Inferior parietal cortex (tissue), 1 donor: ENCODE measurements at regions not wholly inside any gene's neighbourhood (a gene's known extent, or its start where the extent isn't known, plus 50 kb on each side); places are given as distances from the start of the nearest gene placed in this dataset.

ENCODE experiments used
- DNase-seq: peaks from one replicate; pipeline ENCODE4 v3.0.0-alpha.2; 2016; ENCODE audit errors: extremely low spot score

DNA sequence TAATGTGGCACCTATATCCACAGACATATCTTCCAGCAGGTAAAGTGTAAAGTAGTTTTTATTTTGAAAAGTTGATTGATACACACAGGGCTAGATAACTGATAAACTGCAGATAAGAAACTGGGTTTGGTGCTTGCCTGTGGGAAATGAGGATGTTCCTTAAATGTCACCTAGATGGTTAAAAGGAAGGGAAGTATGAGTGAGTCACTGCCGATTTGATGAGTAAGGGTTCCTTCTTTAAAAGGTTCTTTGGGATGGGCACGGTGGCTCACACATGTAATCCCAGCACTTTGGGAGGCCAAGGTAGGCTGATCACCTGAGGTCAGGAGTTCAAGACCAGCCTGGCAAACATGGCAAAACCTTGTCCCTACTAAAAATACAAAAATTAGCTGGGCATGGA, 73.8 kb upstream of the FRY start:
- no peak for DNase-seq

DNA sequence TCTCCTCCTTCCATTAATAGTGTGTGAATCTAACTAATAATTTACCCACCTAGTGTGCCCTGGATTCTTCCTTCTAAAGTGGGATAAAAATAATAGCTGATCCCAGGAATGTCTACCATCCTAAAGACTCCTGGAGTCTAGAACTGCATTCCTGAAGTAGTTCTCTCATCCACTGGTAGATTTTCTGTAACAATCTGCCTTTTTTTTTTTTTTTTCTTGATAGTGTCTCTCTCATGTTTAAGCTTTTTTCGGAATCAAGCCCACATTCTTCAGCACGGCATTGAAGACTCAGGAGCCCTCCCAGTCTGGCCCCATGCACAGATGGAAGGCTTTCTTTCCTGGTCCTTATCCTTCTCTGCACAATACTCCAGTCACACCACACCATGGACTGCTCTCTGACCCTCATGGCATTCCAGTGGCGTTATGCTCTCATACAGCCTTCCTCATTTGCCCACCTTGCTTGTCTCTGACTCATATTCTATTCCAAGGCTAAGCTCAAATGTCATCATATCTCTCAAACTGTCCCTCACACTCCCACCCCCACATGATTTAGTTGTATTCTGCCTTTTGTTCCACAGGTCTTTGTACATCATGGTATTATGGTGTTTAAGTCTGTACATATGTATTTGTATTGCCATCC, 68.7 kb upstream of the FRY start:
- no peak for DNase-seq

DNA sequence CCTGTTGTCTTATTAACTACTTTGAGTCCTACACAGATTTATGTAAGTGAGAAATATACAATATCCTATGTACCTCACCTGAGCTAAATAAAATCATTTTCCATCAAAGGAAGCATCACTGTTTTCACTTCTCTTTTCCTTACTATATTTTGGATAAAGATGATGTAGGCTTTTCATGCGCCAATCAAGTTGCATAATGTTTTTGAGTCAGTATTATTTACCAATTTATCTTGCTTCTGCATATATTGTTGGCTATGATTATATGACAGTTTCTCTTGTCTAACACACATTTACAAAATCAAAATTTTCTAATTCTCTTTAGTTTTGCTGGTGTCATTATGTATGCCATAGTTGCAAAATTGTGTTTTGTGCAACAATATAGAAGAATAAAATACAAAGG, 67.9 kb upstream of the FRY start:
- DNase-seq: no peak

DNA sequence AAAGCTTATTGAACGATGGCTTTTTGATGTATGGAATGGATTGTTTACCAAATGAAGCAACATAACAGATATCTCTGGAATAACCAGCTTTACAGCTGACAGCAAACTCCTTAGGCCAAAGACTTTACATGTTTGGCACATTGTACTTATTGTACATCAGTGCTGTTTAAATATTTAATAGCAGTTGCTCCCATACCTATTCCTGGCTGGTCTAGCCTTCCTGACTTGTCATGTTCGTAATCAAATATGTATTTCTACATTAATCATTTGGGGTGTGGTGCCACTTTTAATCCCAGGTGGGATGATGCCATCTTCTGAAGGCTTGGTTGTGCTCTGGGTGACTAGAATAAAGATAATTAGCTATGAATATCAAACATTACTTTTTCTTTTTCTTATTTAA, 67.4 kb upstream of the FRY start:
- no peak for DNase-seq

DNA sequence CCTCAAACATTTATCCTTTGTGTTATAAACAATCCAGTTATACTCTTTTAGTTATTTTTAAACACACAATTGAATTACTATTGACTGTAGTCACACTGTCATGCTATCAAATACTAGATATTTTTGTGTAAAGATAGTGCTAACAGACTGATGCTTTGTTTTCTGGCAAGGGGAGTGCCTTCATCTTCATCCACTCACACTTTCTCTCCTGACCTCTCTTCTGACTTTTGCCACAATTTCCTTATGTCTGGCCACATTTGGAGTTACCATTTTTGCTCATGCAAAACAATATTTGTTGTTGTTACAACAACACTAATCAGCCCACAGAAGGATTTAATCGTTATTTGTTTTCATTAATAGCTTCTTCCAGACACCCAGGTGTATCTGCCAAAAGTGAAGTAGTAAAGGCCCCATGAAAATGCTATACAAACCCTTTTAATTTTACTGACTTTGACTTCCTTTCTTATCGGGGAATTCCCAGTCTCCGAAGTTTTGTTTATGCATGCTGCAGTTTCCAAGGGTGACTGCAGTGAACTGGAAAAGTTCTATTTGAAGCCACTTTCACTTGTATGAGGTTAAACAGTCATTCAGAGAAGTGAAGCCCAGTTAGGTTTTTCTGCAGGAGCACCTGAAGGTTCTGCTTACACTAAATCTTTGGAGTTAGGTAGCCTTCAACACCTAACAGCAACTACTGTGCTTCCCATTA, 66.1 kb upstream of the FRY start:
- DNase-seq: no peak

DNA sequence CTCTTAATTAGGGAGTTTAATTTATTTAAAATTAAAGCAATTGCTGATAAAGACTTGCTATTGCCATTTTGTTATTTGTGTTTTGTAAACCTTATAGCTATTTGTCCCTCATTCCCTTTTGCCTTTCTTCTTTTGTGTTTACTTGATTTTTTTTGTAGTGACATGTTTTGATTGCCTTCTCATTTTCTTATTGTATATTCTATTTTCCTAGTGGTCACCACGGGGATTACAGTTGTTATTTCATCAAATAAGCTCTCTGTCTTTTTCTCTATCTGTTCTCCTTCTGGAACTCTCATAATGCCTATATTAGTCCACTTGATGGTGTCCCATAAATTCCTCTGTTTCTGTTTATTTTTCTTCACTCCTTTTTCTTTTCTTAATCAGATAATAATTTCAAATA, 64.4 kb upstream of the FRY start:
- no peak for DNase-seq

DNA sequence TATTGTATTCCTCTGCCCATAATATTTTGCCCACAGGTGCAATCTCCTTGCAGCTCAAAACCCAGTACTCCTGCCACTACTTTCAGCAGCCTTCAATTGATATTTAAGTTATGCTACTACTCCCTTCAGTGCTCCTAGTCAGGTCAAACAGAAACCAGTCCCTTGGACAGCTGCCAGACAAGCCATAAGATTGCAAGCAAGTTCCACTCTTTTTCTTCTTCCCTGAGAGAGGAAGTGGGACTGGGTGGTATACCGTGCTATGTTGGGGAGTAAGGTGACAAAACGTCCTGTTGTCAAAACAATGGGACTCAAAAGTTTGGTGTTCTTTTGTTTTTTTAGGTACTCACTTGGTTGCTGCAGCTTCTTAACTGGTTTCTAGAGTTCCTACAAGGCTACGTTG, 63.1 kb upstream of the FRY start:
- no peak for DNase-seq

DNA sequence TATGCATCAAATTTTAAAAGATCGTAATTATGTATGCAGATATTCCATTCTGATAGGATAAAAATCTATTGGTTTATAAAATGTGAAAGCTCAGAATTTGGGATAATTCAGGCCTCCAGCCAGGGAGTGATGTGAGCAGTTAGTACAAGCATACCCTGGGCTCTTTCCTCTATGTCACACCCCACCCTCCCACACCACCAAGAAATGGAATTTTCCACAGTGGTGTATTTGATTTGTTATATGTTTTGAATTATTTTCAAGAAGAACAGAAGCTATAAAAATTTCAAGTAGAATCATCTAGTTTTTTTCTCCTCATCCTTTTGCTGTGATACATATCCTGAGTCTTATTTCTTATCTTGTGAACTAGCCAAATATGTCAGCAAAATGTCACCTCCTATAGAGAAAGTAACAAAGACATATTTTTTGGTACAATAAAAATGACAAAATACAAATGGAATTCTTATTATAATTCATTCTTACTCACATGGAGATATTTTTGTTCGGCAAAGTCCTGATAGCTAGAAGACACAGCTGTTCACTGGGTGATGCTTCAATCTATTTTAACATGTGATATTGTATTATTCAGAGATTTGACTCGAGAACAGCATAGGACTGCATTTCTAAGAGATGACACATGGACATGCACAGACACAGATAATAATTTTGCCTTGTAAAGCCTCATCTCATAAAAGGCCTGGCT, 61.2 kb upstream of the FRY start:
- peak; percentile 19 for DNase-seq

DNA sequence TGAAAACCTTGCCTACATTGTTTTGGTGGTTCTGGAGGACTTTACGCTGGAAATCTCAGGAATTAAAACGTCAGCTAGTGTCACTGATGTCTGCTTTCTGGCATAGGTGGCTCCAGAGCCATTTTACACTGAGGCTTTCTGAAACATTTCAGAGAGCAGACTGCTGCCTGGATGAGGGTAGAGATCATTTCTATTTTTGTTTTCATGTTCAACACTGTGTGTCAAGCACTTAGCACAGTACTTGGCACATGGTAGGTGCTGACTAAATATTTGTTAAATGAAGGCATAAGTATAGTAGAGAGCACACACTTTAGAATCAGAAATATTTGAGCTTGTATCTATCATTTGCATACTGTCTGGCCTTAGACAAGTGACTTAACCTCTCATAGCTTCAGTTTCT, 59.1 kb upstream of the FRY start:
- no peak for DNase-seq

DNA sequence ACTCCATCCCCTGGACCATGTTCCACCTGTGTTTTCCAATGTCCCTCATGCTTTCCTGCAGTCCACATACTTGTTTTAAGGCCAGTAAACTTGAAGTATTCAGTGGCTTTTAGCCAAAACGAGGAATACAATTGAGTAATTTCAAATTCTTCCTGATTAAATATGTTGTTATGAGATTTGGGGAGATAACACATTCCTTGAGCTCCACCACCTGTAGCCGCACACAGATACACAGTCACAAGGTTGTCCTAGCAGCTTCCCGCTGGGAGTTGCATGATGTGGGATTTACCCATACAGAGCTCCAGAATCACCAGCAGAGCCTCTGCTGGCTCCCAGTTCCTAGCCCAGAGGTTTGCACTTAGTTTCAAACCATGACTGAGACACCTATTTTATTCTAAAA, 53.6 kb upstream of the FRY start:
- no peak for DNase-seq

DNA sequence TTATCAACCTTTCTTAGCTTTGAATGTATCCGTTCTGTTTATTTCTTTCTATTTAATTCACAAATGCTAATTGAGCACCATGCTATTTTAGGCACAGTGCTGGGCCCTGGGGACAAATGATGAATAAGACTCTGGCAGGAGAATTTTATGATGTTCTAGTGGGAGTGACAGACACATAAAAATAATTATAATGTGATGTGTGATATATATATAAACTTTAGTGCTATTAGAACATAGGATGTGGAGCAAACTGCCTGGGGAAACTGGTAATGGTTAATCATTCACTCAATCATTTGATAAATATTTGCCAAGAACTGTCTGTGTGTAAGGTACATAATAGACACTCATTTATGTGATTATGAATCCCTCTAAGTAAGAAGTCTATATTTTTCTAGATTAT, 50.7 kb upstream of the FRY start:
- no peak for DNase-seq
